Gastrocnemius medialis (tissue), 4 donors: ENCODE measurements at regions not wholly inside any gene's neighbourhood (a gene's known extent, or its start where the extent isn't known, plus 50 kb on each side); places are given as distances from the start of the nearest gene placed in this dataset.

Source experiments
- POLR2A ChIP-seq, 2 donors: fragments of 450-650 bp; IDR thresholded peaks; one replicate each; pipeline ENCODE4 v1.6.1; 2017; ENCODE audit warnings: antibody characterized with exemption in 2 of 2, mild to moderate bottlenecking in 2 of 2, moderate library complexity in 2 of 2
- TF ChIP-seq, protein P1 (sequence below), 5 experiments: fragments of 450-650 bp in 3 of 5; fragments of 200-600 bp in 2 of 5; sonication (generic) in 2 of 5; IDR thresholded peaks in 4 of 5; conservative IDR thresholded peaks in 1 of 5; 1 replicate in 4 of 5; 2 replicates in 1 of 5; pipeline ENCODE4 v1.5.1; 2016 to 2019; ENCODE audit warnings: antibody characterized with exemption in 5 of 5, mild to moderate bottlenecking in 3 of 5, moderate library complexity in 3 of 5

DNA sequence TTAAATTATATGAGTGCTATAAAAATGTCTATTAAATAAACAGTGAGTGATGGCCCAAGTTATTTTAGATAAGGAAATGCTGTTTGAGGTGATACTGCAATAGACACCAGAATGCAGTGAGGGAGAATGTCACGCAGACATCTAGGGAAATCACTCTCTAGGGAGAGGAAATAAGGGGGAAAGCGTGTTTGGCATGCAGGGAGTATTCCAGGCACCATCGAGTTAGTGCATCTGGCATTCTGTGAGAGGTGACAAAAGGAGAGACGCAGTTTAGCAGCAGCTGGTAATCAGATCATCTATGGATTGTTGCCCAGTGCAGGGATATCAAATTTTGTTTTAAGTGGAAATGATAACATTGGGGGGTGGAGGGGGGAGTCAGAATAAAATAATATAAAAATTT lies 175.4 kb upstream of the NETO1 start:
- TF ChIP-seq POLR2A (IDR thresholded peaks at IDR 0.05) = no peak
- TF ChIP-seq, protein P1, sequence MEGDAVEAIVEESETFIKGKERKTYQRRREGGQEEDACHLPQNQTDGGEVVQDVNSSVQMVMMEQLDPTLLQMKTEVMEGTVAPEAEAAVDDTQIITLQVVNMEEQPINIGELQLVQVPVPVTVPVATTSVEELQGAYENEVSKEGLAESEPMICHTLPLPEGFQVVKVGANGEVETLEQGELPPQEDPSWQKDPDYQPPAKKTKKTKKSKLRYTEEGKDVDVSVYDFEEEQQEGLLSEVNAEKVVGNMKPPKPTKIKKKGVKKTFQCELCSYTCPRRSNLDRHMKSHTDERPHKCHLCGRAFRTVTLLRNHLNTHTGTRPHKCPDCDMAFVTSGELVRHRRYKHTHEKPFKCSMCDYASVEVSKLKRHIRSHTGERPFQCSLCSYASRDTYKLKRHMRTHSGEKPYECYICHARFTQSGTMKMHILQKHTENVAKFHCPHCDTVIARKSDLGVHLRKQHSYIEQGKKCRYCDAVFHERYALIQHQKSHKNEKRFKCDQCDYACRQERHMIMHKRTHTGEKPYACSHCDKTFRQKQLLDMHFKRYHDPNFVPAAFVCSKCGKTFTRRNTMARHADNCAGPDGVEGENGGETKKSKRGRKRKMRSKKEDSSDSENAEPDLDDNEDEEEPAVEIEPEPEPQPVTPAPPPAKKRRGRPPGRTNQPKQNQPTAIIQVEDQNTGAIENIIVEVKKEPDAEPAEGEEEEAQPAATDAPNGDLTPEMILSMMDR (IDR thresholded peaks at IDR 0.05 in 4 of 5, conservative IDR thresholded peaks at IDR 0.05 in 1 of 5) = no peak
